ENCODE measurements at regions not wholly inside any gene's neighbourhood (a gene's known extent, or its start where the extent isn't known, plus 50 kb on each side); places are given as distances from the start of the nearest gene placed in this dataset.

DNA sequence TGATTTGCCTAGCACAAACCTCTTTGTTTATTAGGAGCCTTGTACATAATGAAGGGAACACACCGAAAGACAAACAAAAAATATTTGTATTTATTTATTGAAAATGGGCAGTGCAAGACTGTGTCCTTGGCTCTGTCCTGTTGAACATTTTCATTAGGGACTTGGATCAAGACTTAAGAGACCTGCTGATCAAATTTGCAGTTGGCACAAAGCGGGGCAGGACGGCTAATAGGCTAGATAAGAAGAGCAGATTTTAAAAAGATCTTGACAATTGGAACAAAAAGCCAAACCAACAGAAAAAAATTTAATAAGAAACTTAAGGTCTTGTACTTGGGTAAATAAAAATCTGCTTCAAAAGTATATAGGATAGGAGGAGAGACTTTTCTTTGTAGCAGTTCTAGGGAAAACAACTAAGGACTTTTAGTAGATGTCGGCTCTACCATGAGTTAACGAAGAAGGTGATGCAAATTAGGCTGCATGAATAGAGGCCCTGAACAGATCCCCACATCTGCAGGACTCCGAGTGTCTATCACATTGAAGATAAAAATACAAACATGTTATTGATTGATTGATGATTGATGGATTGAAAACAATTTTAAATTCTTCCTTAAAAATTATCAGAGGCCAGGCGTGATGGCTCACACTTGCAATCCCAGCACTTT, 124.1 kb upstream of the SPACA1 start:
- H3K27me3 ChIP-seq: no peaks in the 10 kb centered on the region
- ATAC-seq: no peak
- FAIRE-seq: no peak
- WGBS, 2 donors: 58% methylated on average over 7 of the region's 7 CpGs
- no peak overlapping the region for H3K4me3 ChIP-seq
- no peaks in the 10 kb centered on the region for H3K9me3 ChIP-seq
- H3K36me3 ChIP-seq: no peaks in the 10 kb centered on the region
- TF ChIP-seq, protein P1, sequence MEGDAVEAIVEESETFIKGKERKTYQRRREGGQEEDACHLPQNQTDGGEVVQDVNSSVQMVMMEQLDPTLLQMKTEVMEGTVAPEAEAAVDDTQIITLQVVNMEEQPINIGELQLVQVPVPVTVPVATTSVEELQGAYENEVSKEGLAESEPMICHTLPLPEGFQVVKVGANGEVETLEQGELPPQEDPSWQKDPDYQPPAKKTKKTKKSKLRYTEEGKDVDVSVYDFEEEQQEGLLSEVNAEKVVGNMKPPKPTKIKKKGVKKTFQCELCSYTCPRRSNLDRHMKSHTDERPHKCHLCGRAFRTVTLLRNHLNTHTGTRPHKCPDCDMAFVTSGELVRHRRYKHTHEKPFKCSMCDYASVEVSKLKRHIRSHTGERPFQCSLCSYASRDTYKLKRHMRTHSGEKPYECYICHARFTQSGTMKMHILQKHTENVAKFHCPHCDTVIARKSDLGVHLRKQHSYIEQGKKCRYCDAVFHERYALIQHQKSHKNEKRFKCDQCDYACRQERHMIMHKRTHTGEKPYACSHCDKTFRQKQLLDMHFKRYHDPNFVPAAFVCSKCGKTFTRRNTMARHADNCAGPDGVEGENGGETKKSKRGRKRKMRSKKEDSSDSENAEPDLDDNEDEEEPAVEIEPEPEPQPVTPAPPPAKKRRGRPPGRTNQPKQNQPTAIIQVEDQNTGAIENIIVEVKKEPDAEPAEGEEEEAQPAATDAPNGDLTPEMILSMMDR (IDR thresholded peaks at IDR 0.05): no peak
- no peaks in the 10 kb centered on the region for H3K4me1 ChIP-seq
- no peak overlapping the region for H3K27ac ChIP-seq
- DNase-seq: no peak
- intact Hi-C loops (cut with DNase I): no loop called here

GRCh38 chr6:87922947-87923330, 124.7 kb upstream of the SPACA1 start:
- ATAC-seq: no peak
- intact Hi-C loops (cut with DNase I): no loop called here

DNA sequence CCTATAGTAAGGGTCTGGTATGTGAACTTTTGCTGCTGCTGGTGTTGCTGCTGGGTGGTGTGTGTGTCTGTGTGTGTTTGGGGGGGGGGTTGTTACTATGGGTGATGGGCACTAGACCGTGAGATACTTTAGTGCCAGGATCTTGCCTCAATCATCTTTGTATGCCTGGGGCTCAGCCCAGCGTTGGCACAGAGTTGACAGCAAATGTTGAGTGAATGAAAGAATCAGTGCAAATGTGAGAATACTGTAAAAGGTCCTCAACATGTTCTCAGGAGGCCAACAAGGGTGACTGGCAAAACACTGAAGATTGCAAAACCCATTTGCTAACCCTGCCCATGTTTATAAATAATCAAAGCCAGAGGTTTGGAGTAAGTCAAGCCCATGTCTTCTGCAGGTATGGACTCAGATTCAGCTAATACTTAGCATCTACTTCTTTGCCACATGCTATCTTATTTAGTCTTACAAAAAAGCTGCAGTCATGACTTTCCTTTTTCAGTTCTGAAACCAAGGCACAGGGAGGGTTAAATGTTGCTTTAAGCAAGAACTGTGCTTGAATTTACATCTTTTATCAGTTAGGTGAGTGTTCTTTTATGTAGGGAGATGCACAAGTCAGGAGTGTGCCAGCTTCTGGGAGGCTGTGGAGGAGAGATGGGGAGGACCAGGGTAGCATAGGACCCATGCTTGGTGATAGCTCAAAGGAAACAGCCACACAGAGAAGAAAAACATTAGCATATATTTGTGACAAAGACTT, 125.3 kb upstream of the SPACA1 start:
- H3K4me1 ChIP-seq: no peaks in the 10 kb centered on the region
- H3K36me3 ChIP-seq: no peaks in the 10 kb centered on the region
- ATAC-seq: no peak
- FAIRE-seq: no peak
- TF ChIP-seq, protein P1 (IDR thresholded peaks at IDR 0.05): no peak
- DNase-seq: no peak
- no peak overlapping the region for H3K4me3 ChIP-seq
- H3K9me3 ChIP-seq: no peaks in the 10 kb centered on the region
- no peaks in the 10 kb centered on the region for H3K27me3 ChIP-seq
- H3K27ac ChIP-seq: no peak overlapping the region
- intact Hi-C loops (cut with DNase I): no loop called here
- 79 to 87% methylated on average over 2 of the region's 2 CpGs for WGBS, 2 donors

More at GRCh38 chr6:87922947-87923330, 124.7 kb upstream of the SPACA1 start:
- FAIRE-seq (no peak), DNase-seq (no peak)
- H3K9me3 ChIP-seq: no peaks in the 10 kb centered on the region
- H3K27me3 ChIP-seq: no peaks in the 10 kb centered on the region
- TF ChIP-seq, protein P1 (IDR thresholded peaks at IDR 0.05): no peak
- WGBS, 2 donors: 31 to 36% methylated on average over 2 of the region's 2 CpGs
- H3K36me3 ChIP-seq: no peaks in the 10 kb centered on the region
- no peak overlapping the region for H3K27ac ChIP-seq
- H3K4me3 ChIP-seq: no peak overlapping the region
- no peaks in the 10 kb centered on the region for H3K4me1 ChIP-seq

DNA sequence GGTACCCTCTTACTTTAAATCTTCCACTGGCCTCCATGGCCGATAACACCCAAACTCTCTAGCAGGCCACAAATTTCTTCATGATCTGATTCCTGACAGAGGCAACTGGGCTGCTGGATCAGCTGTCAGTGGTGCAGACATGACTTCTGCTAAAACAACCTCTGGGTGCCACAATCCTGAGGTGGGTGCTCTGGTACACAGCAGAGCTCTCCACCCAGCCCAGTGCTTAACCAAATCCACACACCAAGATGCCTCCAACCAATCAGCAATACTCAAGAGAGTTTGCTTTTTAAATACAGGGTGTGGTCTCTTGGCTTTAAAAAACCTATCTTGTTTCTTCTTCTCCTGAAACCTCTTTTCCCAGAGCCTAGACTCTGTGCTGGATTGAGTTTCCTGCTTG, 126.6 kb upstream of the SPACA1 start:
- DNase-seq (no peak), FAIRE-seq (no peak), ATAC-seq (no peak)
- intact Hi-C loops (cut with DNase I): no loop called here
- TF ChIP-seq, protein P1 (IDR thresholded peaks at IDR 0.05): no peak
- Histone ChIP-seq H3K4me1 (no peaks in the 10 kb centered on the region), H3K27ac (no peak overlapping the region), H3K27me3 (no peaks in the 10 kb centered on the region), H3K4me3 (no peak overlapping the region), H3K36me3 (no peaks in the 10 kb centered on the region), H3K9me3 (no peaks in the 10 kb centered on the region)
- 89% methylated on average over 1 of the region's 1 CpG for WGBS, 2 donors

DNA sequence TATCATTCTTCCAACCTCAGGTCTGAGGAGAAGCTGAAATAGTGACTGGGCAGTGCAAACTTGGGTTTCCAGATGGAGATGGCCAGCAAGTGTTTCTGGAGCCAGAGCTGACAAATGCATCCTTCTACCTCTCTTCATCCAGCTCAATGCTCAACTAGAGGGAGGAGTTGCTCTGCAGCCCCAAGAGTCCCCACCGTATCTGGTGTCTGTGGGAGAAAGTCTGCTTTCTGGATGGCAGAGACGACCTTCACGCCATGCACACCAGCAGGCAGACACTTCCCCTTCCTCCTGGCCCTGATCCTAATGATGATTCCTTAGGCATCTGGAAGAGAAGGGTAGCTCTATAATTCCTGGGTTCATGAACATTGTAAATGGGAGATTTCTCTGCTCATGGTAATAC, 127.4 kb upstream of the SPACA1 start:
- no peak overlapping the region for H3K4me3 ChIP-seq
- no peaks in the 10 kb centered on the region for H3K4me1 ChIP-seq
- no peaks in the 10 kb centered on the region for H3K9me3 ChIP-seq
- H3K27ac ChIP-seq: no peak overlapping the region
- DNase-seq: no peak
- FAIRE-seq: no peak
- no peaks in the 10 kb centered on the region for H3K27me3 ChIP-seq
- no peak for ATAC-seq
- 70 to 81% methylated on average over 3 of the region's 3 CpGs for WGBS, 2 donors
- intact Hi-C loops (cut with DNase I): no loop called here
- TF ChIP-seq, protein P1 (IDR thresholded peaks at IDR 0.05): no peak
- H3K36me3 ChIP-seq: no peaks in the 10 kb centered on the region
